Neural progenitor cell (in vitro differentiated cells): ENCODE measurements at regions not wholly inside any gene's neighbourhood (a gene's known extent, or its start where the extent isn't known, plus 50 kb on each side); places are given as distances from the start of the nearest gene placed in this dataset.
A peak's percentile ranks its signal among the peaks of the same experiment; 100 is the strongest.

Experiments used
- DNase-seq: peaks from one replicate; pipeline ENCODE4 v3.0.0-alpha.2; 2016; ENCODE audit warnings: low spot score
- H2AFZ ChIP-seq: fragments of 200-600 bp; sonication (generic); replicated peaks from 2 replicates; pipeline ENCODE4 v1.6.1; 2016; ENCODE audit warnings: antibody characterized with exemption
- H3F3A ChIP-seq: fragments of 200-600 bp; sonication (generic); 2 replicates; pipeline ENCODE4 v1.6.1; 2016; ENCODE audit warnings: antibody characterized with exemption, low read depth
- H3K27ac ChIP-seq: fragments of 200-600 bp; sonication (generic); 2 replicates; pipeline ENCODE4 v1.5.1; 2016; ENCODE audit warnings: mild to moderate bottlenecking
- H3K27me3 ChIP-seq: fragments of 200-600 bp; sonication (generic); 2 replicates; pipeline ENCODE4 v1.6.1; 2016; ENCODE audit warnings: mild to moderate bottlenecking, moderate library complexity
- H3K36me3 ChIP-seq: fragments of 200-600 bp; sonication (generic); 2 replicates; pipeline ENCODE4 v1.5.1; 2016
- H3K4me1 ChIP-seq: fragments of 200-600 bp; sonication (generic); 2 replicates; pipeline ENCODE4 v1.6.1; 2016; ENCODE audit warnings: mixed run types
- H3K4me2 ChIP-seq: fragments of 200-600 bp; sonication (generic); 2 replicates; pipeline ENCODE4 v1.6.1; 2016
- H3K4me3 ChIP-seq: fragments of 200-600 bp; sonication (generic); 2 replicates; pipeline ENCODE4 v1.5.1; 2016
- H3K79me2 ChIP-seq: fragments of 200-600 bp; sonication (generic); 2 replicates; pipeline ENCODE4 v1.6.1; 2016; ENCODE audit warnings: low read depth
- H3K9ac ChIP-seq: fragments of 200-600 bp; sonication (generic); 2 replicates; pipeline ENCODE4 v1.6.1; 2016
- H3K9me3 ChIP-seq: fragments of 200-600 bp; sonication (generic); 2 replicates; pipeline ENCODE4 v1.5.1; 2016; ENCODE audit warnings: low read depth
- H4K20me1 ChIP-seq: fragments of 200-600 bp; sonication (generic); 2 replicates; pipeline ENCODE4 v1.6.1; 2016; ENCODE audit warnings: low read depth
- H3K27ac Mint-ChIP-seq: 3 replicates; pipeline ENCODE4 v1.8.0; 2021; ENCODE audit warnings: mixed read lengths
- H3K27me3 Mint-ChIP-seq: 2 replicates; pipeline ENCODE4 v1.8.0; 2022; ENCODE audit warnings: low read depth, mild to moderate bottlenecking, inconsistent platforms, moderate library complexity, mixed read lengths; ENCODE audit not compliant: insufficient read depth
- H3K36me3 Mint-ChIP-seq: 3 replicates; pipeline ENCODE4 v1.8.0; 2021; ENCODE audit warnings: mixed read lengths
- H3K4me1 Mint-ChIP-seq: 3 replicates; pipeline ENCODE4 v1.8.0; 2021; ENCODE audit warnings: mixed read lengths
- H3K4me3 Mint-ChIP-seq: 3 replicates; pipeline ENCODE4 v1.8.0; 2021; ENCODE audit warnings: mild to moderate bottlenecking, moderate library complexity, mixed read lengths
- H3K9me3 Mint-ChIP-seq: 3 replicates; pipeline ENCODE4 v1.8.0; 2020; ENCODE audit warnings: mixed read lengths
- CTCF ChIP-seq: fragments of 200-600 bp; sonication (generic); IDR thresholded peaks from 2 replicates; pipeline ENCODE4 v1.5.1; 2017; ENCODE audit warnings: antibody characterized with exemption, mild to moderate bottlenecking
- EZH2 ChIP-seq: fragments of 200-600 bp; sonication (generic); IDR thresholded peaks from 2 replicates; pipeline ENCODE4 v1.6.1; 2017; ENCODE audit warnings: antibody characterized with exemption, mild to moderate bottlenecking, moderate library complexity
- EZH2phosphoT487 ChIP-seq: fragments of 200-600 bp; sonication (generic); IDR thresholded peaks from 2 replicates; pipeline ENCODE4 v1.6.1; 2017; ENCODE audit warnings: antibody characterized with exemption

GRCh38 chr14:28143316-28143715 lies 623.3 kb upstream of the FOXG1 start:
- H2AFZ ChIP-seq: no peak overlapping the region

GRCh38 chr14:28151926-28152325 lies 614.7 kb upstream of the FOXG1 start:
- no peak overlapping the region for H3K4me2 ChIP-seq
- Mint-ChIP-seq H3K27me3 (peaks cover under 1% of the 10 kb centered on the region), H3K4me1 (peaks cover 12% of the 10 kb centered on the region), H3K9me3 (peaks cover 5% of the 10 kb centered on the region), H3K4me3 (no peak overlapping the region), H3K27ac (no peak overlapping the region), H3K36me3 (peaks cover 2% of the 10 kb centered on the region)
- H2AFZ ChIP-seq: no peak overlapping the region
- H3K4me3 ChIP-seq: no peak overlapping the region
- no peak overlapping the region for H3K27ac ChIP-seq
- H3K27me3 ChIP-seq: no peaks in the 10 kb centered on the region
- no peak overlapping the region for H3K9ac ChIP-seq
- no peaks in the 10 kb centered on the region for H3F3A ChIP-seq
- no peaks in the 10 kb centered on the region for H3K79me2 ChIP-seq
- H3K36me3 ChIP-seq: no peaks in the 10 kb centered on the region
- no peaks in the 10 kb centered on the region for H3K4me1 ChIP-seq
- H3K9me3 ChIP-seq: no peaks in the 10 kb centered on the region
- TF ChIP-seq CTCF (no peak), EZH2phosphoT487 (no peak), EZH2 (no peak)
- DNase-seq: no peak
- no peaks in the 10 kb centered on the region for H4K20me1 ChIP-seq

More at GRCh38 chr14:28143316-28143715, 623.3 kb upstream of the FOXG1 start:
- no peak overlapping the region for H3K9ac ChIP-seq
- H4K20me1 ChIP-seq: no peaks in the 10 kb centered on the region
- H3K36me3 Mint-ChIP-seq: no peaks in the 10 kb centered on the region
- H3K4me1 ChIP-seq: peaks cover 13% of the 10 kb centered on the region
- peak overlapping the region; percentile 8 for H3K27ac ChIP-seq
- peak overlapping the region; percentile 61 for H3K27ac Mint-ChIP-seq
- peak; percentile 43 for DNase-seq
- H3K4me1 Mint-ChIP-seq: peaks cover 13% of the 10 kb centered on the region
- H3F3A ChIP-seq: no peaks in the 10 kb centered on the region
- H3K36me3 ChIP-seq: no peaks in the 10 kb centered on the region
- peaks cover 5% of the 10 kb centered on the region for H3K9me3 Mint-ChIP-seq
- H3K79me2 ChIP-seq: no peaks in the 10 kb centered on the region
- no peaks in the 10 kb centered on the region for H3K27me3 ChIP-seq
- no peaks in the 10 kb centered on the region for H3K9me3 ChIP-seq
- H3K4me3 ChIP-seq: peak overlapping the region; percentile 12
- H3K27me3 Mint-ChIP-seq: no peaks in the 10 kb centered on the region
- H3K4me2 ChIP-seq: peak overlapping the region; percentile 18
- no peak overlapping the region for H3K4me3 Mint-ChIP-seq
- TF ChIP-seq CTCF (no peak), EZH2 (no peak), EZH2phosphoT487 (no peak)

- no peaks in the 10 kb centered on the region for H3K9me3 ChIP-seq
- H3K36me3 Mint-ChIP-seq: peaks cover 2% of the 10 kb centered on the region
- H3K9me3 Mint-ChIP-seq: no peaks in the 10 kb centered on the region
- H3K4me1 ChIP-seq: no peaks in the 10 kb centered on the region
- H3K9ac ChIP-seq: no peak overlapping the region
- H3K27ac ChIP-seq: no peak overlapping the region
- no peaks in the 10 kb centered on the region for H3K79me2 ChIP-seq
- no peak overlapping the region for H3K27ac Mint-ChIP-seq
- H3K4me3 ChIP-seq: no peak overlapping the region
- H3K4me3 Mint-ChIP-seq: no peak overlapping the region
- H3K36me3 ChIP-seq: no peaks in the 10 kb centered on the region
- TF ChIP-seq CTCF (no peak), EZH2 (no peak), EZH2phosphoT487 (no peak)
- peaks cover 12% of the 10 kb centered on the region for H3K4me1 Mint-ChIP-seq
- H3F3A ChIP-seq: no peaks in the 10 kb centered on the region
- H3K27me3 Mint-ChIP-seq: peaks cover 2% of the 10 kb centered on the region
- no peaks in the 10 kb centered on the region for H4K20me1 ChIP-seq
- no peak overlapping the region for H2AFZ ChIP-seq
- no peak overlapping the region for H3K4me2 ChIP-seq
- no peak for DNase-seq
- H3K27me3 ChIP-seq: no peaks in the 10 kb centered on the region
These were observed 614.0 kb upstream of the FOXG1 start for GRCh38 chr14:28152453-28153044.
